ENCODE measurements at regions not wholly inside any gene's neighbourhood (a gene's known extent, or its start where the extent isn't known, plus 50 kb on each side); places are given as distances from the start of the nearest gene placed in this dataset.

DNA sequence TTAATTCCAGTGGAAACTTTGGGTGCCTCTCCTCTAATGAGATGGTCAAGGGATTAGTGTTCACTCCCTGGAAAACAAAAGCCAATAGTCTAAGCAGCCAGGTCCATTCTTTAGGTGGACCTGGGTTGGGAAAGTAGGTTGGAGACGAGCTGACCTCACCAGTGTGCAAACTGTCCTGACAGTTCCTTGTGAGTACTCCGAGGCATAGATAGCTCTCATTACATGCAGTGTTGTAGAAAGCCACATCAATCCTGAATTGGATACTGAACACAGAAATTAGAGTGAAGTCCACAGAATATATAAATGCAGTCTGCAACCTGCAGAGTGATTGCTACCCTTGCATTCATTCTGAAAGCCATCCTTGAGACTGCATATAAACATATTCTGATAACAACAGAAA, 675.1 kb upstream of the CXADR start:
- no TSS peak for BruUV-seq (replicated peaks)
- peaks cover 9% of the 10 kb centered on the region for H3K9me3 ChIP-seq (ENCODE audit: low read depth, low read length, poor library complexity, severe bottlenecking)
- POLR2A ChIA-PET (ENCODE audit: low non-redundant PET) = interaction anchor here (0.5 kb wide), 1 partner anchor 1855 kb away, joined by 8 read pairs; no protein-coding TSS in a partner anchor
- intact Hi-C loops (cut with micrococcal nuclease; ENCODE audit: unreplicated experiment) = no loop called here
- CTCF ChIA-PET = no interaction called here
- H3K36me3 ChIP-seq (ENCODE audit: insufficient read depth, low read length, poor library complexity, severe bottlenecking) = no peaks in the 10 kb centered on the region
- no peak for TF ChIP-seq EZH2 (IDR thresholded peaks at IDR 0.05; ENCODE audit: borderline replicate concordance, low read depth, low read length, poor library complexity, severe bottlenecking)
- H3K4me3 ChIP-seq (ENCODE audit: low read depth, low read length, poor library complexity, severe bottlenecking) = no peak overlapping the region
- no peak overlapping the region for H3K27ac ChIP-seq (ENCODE audit: low read depth, low read length, poor library complexity, severe bottlenecking)
- H3K4me1 ChIP-seq (ENCODE audit: insufficient read depth, low read length, poor library complexity, severe bottlenecking) = no peaks in the 10 kb centered on the region
- no peak for DNase-seq (ENCODE audit: low spot score)
- H3K27me3 ChIP-seq (replicated peaks; ENCODE audit: insufficient read depth, low read depth, low read length, poor library complexity) = no peaks in the 10 kb centered on the region

DNA sequence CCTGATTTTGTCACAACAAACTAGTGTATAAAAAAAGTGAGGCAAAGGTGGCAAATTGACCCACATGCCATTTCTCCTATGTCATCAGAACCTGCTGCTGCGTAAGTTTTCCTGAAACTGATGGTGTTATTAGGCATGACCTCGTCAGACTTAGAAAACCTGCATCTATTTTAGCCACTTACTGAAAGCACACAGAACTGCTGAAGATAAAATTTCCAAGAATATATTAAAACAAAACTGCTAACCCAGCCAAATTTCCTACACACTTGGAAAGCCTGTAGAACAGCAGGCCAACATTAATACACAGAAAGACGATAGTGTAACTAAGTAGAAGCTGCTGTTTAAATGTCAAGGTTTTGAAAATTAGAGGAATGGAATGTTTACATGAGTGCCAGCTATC, 674.5 kb upstream of the CXADR start:
- CTCF ChIA-PET = no interaction called here
- no peak for TF ChIP-seq EZH2 (IDR thresholded peaks at IDR 0.05; ENCODE audit: borderline replicate concordance, low read depth, low read length, poor library complexity, severe bottlenecking)
- TF ChIP-seq, protein P1, sequence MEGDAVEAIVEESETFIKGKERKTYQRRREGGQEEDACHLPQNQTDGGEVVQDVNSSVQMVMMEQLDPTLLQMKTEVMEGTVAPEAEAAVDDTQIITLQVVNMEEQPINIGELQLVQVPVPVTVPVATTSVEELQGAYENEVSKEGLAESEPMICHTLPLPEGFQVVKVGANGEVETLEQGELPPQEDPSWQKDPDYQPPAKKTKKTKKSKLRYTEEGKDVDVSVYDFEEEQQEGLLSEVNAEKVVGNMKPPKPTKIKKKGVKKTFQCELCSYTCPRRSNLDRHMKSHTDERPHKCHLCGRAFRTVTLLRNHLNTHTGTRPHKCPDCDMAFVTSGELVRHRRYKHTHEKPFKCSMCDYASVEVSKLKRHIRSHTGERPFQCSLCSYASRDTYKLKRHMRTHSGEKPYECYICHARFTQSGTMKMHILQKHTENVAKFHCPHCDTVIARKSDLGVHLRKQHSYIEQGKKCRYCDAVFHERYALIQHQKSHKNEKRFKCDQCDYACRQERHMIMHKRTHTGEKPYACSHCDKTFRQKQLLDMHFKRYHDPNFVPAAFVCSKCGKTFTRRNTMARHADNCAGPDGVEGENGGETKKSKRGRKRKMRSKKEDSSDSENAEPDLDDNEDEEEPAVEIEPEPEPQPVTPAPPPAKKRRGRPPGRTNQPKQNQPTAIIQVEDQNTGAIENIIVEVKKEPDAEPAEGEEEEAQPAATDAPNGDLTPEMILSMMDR (conservative IDR thresholded peaks at IDR 0.05; ENCODE audit: low read depth, low read length) = no peak
- no peak overlapping the region for H3K27ac ChIP-seq (ENCODE audit: low read depth, low read length, poor library complexity, severe bottlenecking)
- H3K4me1 ChIP-seq (ENCODE audit: insufficient read depth, low read length, poor library complexity, severe bottlenecking) = no peaks in the 10 kb centered on the region
- H3K4me3 ChIP-seq (ENCODE audit: low read depth, low read length, poor library complexity, severe bottlenecking) = no peak overlapping the region
- intact Hi-C loops (cut with micrococcal nuclease; ENCODE audit: unreplicated experiment) = no loop called here
- no peaks in the 10 kb centered on the region for H3K27me3 ChIP-seq (replicated peaks; ENCODE audit: insufficient read depth, low read depth, low read length, poor library complexity)
- H3K9me3 ChIP-seq (ENCODE audit: low read depth, low read length, poor library complexity, severe bottlenecking) = peaks cover 6% of the 10 kb centered on the region
- H3K36me3 ChIP-seq (ENCODE audit: insufficient read depth, low read length, poor library complexity, severe bottlenecking) = no peaks in the 10 kb centered on the region
- no TSS peak for BruUV-seq (replicated peaks)
- POLR2A ChIA-PET (ENCODE audit: low non-redundant PET) = no interaction called here
- DNase-seq (ENCODE audit: low spot score) = no peak

DNA sequence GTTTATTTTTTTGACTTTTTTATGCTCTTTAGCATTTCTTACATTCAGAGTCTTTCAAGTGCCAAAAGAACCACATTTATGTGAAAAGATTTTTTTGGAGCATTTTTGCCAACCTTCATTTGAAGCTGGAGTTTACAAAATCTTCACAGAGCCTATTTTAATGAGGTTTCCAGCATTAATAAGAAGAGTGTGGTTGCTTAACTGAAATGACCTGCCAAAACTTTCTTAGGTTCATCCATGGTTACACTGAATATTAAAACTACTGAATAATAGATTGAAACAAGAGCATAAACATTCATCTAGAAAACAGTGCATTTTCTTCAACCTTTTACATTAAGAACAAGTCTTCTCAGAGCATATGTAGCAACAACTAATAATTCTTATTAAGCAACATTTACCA, 672.3 kb upstream of the CXADR start:
- H3K27ac ChIP-seq (ENCODE audit: low read depth, low read length, poor library complexity, severe bottlenecking) = no peak overlapping the region
- ChIA-PET POLR2A (ENCODE audit: low non-redundant PET) (no interaction called here), CTCF (no interaction called here)
- intact Hi-C loops (cut with micrococcal nuclease; ENCODE audit: unreplicated experiment) = no loop called here
- H3K27me3 ChIP-seq (replicated peaks; ENCODE audit: insufficient read depth, low read depth, low read length, poor library complexity) = no peaks in the 10 kb centered on the region
- H3K4me3 ChIP-seq (ENCODE audit: low read depth, low read length, poor library complexity, severe bottlenecking) = no peak overlapping the region
- TF ChIP-seq EZH2 (IDR thresholded peaks at IDR 0.05; ENCODE audit: borderline replicate concordance, low read depth, low read length, poor library complexity, severe bottlenecking) = no peak
- TF ChIP-seq, protein P1 (conservative IDR thresholded peaks at IDR 0.05; ENCODE audit: low read depth, low read length) = no peak
- DNase-seq (ENCODE audit: low spot score) = no peak
- H3K36me3 ChIP-seq (ENCODE audit: insufficient read depth, low read length, poor library complexity, severe bottlenecking) = no peaks in the 10 kb centered on the region
- H3K9me3 ChIP-seq (ENCODE audit: low read depth, low read length, poor library complexity, severe bottlenecking) = peaks cover 6% of the 10 kb centered on the region
- no peaks in the 10 kb centered on the region for H3K4me1 ChIP-seq (ENCODE audit: insufficient read depth, low read length, poor library complexity, severe bottlenecking)
- no TSS peak for BruUV-seq (replicated peaks)

DNA sequence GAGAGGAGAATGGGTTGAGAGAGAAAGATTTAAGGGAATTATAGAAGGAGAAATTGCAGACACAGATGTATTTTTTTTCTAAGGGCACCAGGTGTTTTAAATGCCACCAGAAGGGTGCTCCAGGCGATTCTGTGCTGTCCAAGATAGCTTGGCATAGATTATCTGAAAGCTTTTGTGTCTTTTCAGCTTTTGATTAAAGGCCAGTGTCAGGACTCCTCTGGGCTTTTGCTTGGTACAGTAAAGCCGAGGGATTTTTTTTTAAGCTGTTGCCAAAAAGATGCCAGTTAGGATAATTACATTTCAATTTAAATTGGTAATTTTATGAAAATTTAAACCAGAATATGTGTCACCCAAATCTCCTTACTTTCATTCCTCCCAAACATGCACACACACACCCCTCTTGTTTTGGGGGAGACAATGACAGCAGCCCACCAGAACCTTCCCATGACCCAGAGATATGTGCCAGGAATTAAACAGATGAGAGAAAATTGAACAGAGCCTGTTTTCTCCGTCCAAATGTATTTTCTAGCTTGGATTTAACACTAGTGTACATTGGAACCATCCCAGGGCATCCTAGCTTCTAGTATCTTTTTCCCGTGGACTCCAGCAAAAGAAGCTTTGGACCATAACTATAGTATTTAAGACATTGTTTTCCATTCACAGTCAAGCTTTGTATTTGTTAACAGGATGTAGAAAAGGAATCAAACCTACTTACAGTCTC, 670.7 kb upstream of the CXADR start:
- TF ChIP-seq, protein P1 (conservative IDR thresholded peaks at IDR 0.05; ENCODE audit: low read depth, low read length) = no peak
- TF ChIP-seq EZH2 (IDR thresholded peaks at IDR 0.05; ENCODE audit: borderline replicate concordance, low read depth, low read length, poor library complexity, severe bottlenecking) = no peak
- no peak for DNase-seq (ENCODE audit: low spot score)
- no peak overlapping the region for H3K27ac ChIP-seq (ENCODE audit: low read depth, low read length, poor library complexity, severe bottlenecking)
- H3K36me3 ChIP-seq (ENCODE audit: insufficient read depth, low read length, poor library complexity, severe bottlenecking) = no peaks in the 10 kb centered on the region
- BruUV-seq (replicated peaks) = no TSS peak
- intact Hi-C loops (cut with micrococcal nuclease; ENCODE audit: unreplicated experiment) = no loop called here
- H3K4me3 ChIP-seq (ENCODE audit: low read depth, low read length, poor library complexity, severe bottlenecking) = no peak overlapping the region
- ChIA-PET POLR2A (ENCODE audit: low non-redundant PET) (interaction anchor here (0.6 kb wide), 1 partner anchor 578 kb away, joined by 3 read pairs; no protein-coding TSS in a partner anchor), CTCF (no interaction called here)
- no peaks in the 10 kb centered on the region for H3K4me1 ChIP-seq (ENCODE audit: insufficient read depth, low read length, poor library complexity, severe bottlenecking)
- peaks cover 6% of the 10 kb centered on the region for H3K9me3 ChIP-seq (ENCODE audit: low read depth, low read length, poor library complexity, severe bottlenecking)
- H3K27me3 ChIP-seq (replicated peaks; ENCODE audit: insufficient read depth, low read depth, low read length, poor library complexity) = no peaks in the 10 kb centered on the region

All from A673 (cell line).